Effector memory CD8-positive, alpha-beta T cell (primary cell): ENCODE measurements at regions not wholly inside any gene's neighbourhood (a gene's known extent, or its start where the extent isn't known, plus 50 kb on each side); places are given as distances from the start of the nearest gene placed in this dataset.
"Not testable (repeated sequence)": the region's sequence is repeated elsewhere in the genome, so short reads cannot be mapped to it uniquely, and the experiment has no call there.

Source experiments
- ATAC-seq: fragments of 150-1000 bp; cut with Tn5 transposase; replicated peaks from 2 replicates; pipeline ENCODE4 v1.10.0; 2021; ENCODE audit warnings: mild to moderate bottlenecking, moderate library complexity
- DNase-seq, 3 experiments: peaks; one replicate each; pipeline ENCODE4 v3.0.0; 2021
- H3K27ac Mint-ChIP-seq, 2 donors: one replicate each; pipeline ENCODE4 v1.8.0; 2022; ENCODE audit warnings: mild to moderate bottlenecking in 2 of 2, mixed read lengths in 2 of 2, moderate library complexity in 2 of 2
- H3K27me3 Mint-ChIP-seq, 2 donors: one replicate each; pipeline ENCODE4 v1.8.0; 2022; ENCODE audit warnings: mixed read lengths in 2 of 2
- H3K36me3 Mint-ChIP-seq: one replicate; pipeline ENCODE4 v1.8.0; 2022; ENCODE audit warnings: mild to moderate bottlenecking, moderate library complexity, mixed read lengths; ENCODE audit not compliant: insufficient read depth
- H3K4me1 Mint-ChIP-seq, 2 donors: one replicate each; pipeline ENCODE4 v1.8.0; 2022; ENCODE audit warnings: low read depth in 2 of 2, mixed read lengths in 2 of 2
- H3K4me3 Mint-ChIP-seq, 2 donors: one replicate each; pipeline ENCODE4 v1.8.0; 2022; ENCODE audit warnings: mild to moderate bottlenecking in 2 of 2, mixed read lengths in 2 of 2, moderate library complexity in 2 of 2
- H3K9me3 Mint-ChIP-seq, 2 donors: one replicate each; pipeline ENCODE4 v1.8.0; 2022; ENCODE audit warnings: mixed read lengths in 2 of 2

- DNase-seq = no peak
- H3K27ac Mint-ChIP-seq = no peak overlapping the region
These were observed 178.6 kb upstream of the SMAD3 start for GRCh38 chr15:66886686-66887273.

GRCh38 chr15:66889298-66889697, 176.1 kb upstream of the SMAD3 start:
- not testable (repeated sequence) for H3K9me3 Mint-ChIP-seq, ATAC-seq, H3K27ac Mint-ChIP-seq, H3K4me3 Mint-ChIP-seq, H3K36me3 Mint-ChIP-seq, H3K4me1 Mint-ChIP-seq, DNase-seq
- H3K27me3 Mint-ChIP-seq = peaks cover 27 to 63% of the 10 kb centered on the region in 2 donors

More at GRCh38 chr15:66886686-66887273, 178.6 kb upstream of the SMAD3 start:
- Mint-ChIP-seq H3K4me1 (no peaks in the 10 kb centered on the region), H3K27me3 (peaks cover 28 to 65% of the 10 kb centered on the region in 2 donors), H3K4me3 (no peak overlapping the region), H3K36me3 (no peaks in the 10 kb centered on the region), H3K9me3 (no peaks in the 10 kb centered on the region)
- no peak for ATAC-seq

- H3K27me3 Mint-ChIP-seq = peaks cover 27 to 55% of the 10 kb centered on the region in 2 donors
- no peak overlapping the region for H3K27ac Mint-ChIP-seq
- no peaks in the 10 kb centered on the region for H3K36me3 Mint-ChIP-seq
- H3K4me3 Mint-ChIP-seq = no peak overlapping the region
- DNase-seq (no peak), ATAC-seq (no peak)
- H3K4me1 Mint-ChIP-seq = no peaks in the 10 kb centered on the region
- H3K9me3 Mint-ChIP-seq = no peaks in the 10 kb centered on the region
These were observed 173.6 kb upstream of the SMAD3 start for GRCh38 chr15:66891776-66892175.

GRCh38 chr15:66893294-66893693, 172.1 kb upstream of the SMAD3 start:
- Mint-ChIP-seq H3K9me3 (no peaks in the 10 kb centered on the region), H3K36me3 (no peaks in the 10 kb centered on the region), H3K27ac (no peak overlapping the region), H3K27me3 (peaks cover 21 to 51% of the 10 kb centered on the region in 2 donors), H3K4me3 (no peak overlapping the region), H3K4me1 (no peaks in the 10 kb centered on the region)
- ATAC-seq (no peak), DNase-seq (no peak)

- H3K4me3 Mint-ChIP-seq = no peak overlapping the region
- DNase-seq (no peak), ATAC-seq (no peak)
- no peaks in the 10 kb centered on the region for H3K4me1 Mint-ChIP-seq
- H3K27me3 Mint-ChIP-seq = peaks cover 21 to 50% of the 10 kb centered on the region in 2 donors
- H3K36me3 Mint-ChIP-seq = no peaks in the 10 kb centered on the region
- no peak overlapping the region for H3K27ac Mint-ChIP-seq
- H3K9me3 Mint-ChIP-seq = no peaks in the 10 kb centered on the region
These were observed 171.0 kb upstream of the SMAD3 start for GRCh38 chr15:66894363-66894762.

- H3K36me3 Mint-ChIP-seq = no peaks in the 10 kb centered on the region
- H3K4me3 Mint-ChIP-seq = no peak overlapping the region
- peaks cover 27 to 53% of the 10 kb centered on the region in 2 donors for H3K27me3 Mint-ChIP-seq
- no peak overlapping the region for H3K27ac Mint-ChIP-seq
- no peak for DNase-seq
- ATAC-seq = no peak
- H3K9me3 Mint-ChIP-seq = no peaks in the 10 kb centered on the region
- no peaks in the 10 kb centered on the region for H3K4me1 Mint-ChIP-seq
These were observed 170.2 kb upstream of the SMAD3 start for GRCh38 chr15:66894986-66895780.

GRCh38 chr15:66895794-66896453, 169.5 kb upstream of the SMAD3 start:
- Mint-ChIP-seq H3K27me3 (peaks cover 27 to 60% of the 10 kb centered on the region in 2 donors), H3K27ac (no peak overlapping the region), H3K9me3 (no peaks in the 10 kb centered on the region), H3K4me3 (no peak overlapping the region), H3K4me1 (no peaks in the 10 kb centered on the region), H3K36me3 (no peaks in the 10 kb centered on the region)
- DNase-seq (no peak), ATAC-seq (no peak)

- Mint-ChIP-seq H3K27me3 (peaks cover 20 to 55% of the 10 kb centered on the region in 2 donors), H3K36me3 (no peaks in the 10 kb centered on the region), H3K4me3 (no peak overlapping the region), H3K9me3 (no peaks in the 10 kb centered on the region), H3K27ac (no peak overlapping the region), H3K4me1 (no peaks in the 10 kb centered on the region)
- ATAC-seq (no peak), DNase-seq (no peak)
These were observed 168.8 kb upstream of the SMAD3 start for GRCh38 chr15:66896611-66897010.

- ATAC-seq (no peak), DNase-seq (no peak)
- no peak overlapping the region for H3K4me3 Mint-ChIP-seq
- no peaks in the 10 kb centered on the region for H3K36me3 Mint-ChIP-seq
- no peak overlapping the region for H3K27ac Mint-ChIP-seq
- no peaks in the 10 kb centered on the region for H3K9me3 Mint-ChIP-seq
- no peaks in the 10 kb centered on the region for H3K4me1 Mint-ChIP-seq
- H3K27me3 Mint-ChIP-seq = peaks cover 14 to 47% of the 10 kb centered on the region in 2 donors
These were observed 168.0 kb upstream of the SMAD3 start for GRCh38 chr15:66897416-66897815.

GRCh38 chr15:66897971-66898370, 167.4 kb upstream of the SMAD3 start:
- Mint-ChIP-seq H3K27ac (no peak overlapping the region), H3K4me3 (no peak overlapping the region)
- ATAC-seq = no peak

GRCh38 chr15:66898656-66899386, 166.6 kb upstream of the SMAD3 start:
- ATAC-seq = no peak
- no peak for DNase-seq
- no peaks in the 10 kb centered on the region for H3K9me3 Mint-ChIP-seq
- no peaks in the 10 kb centered on the region for H3K36me3 Mint-ChIP-seq
- peaks cover 8 to 35% of the 10 kb centered on the region in 2 donors for H3K27me3 Mint-ChIP-seq
- H3K4me1 Mint-ChIP-seq = peaks cover 1 to 2% of the 10 kb centered on the region in 2 donors
- H3K4me3 Mint-ChIP-seq = no peak overlapping the region
- H3K27ac Mint-ChIP-seq = no peak overlapping the region

More at GRCh38 chr15:66897971-66898370, 167.4 kb upstream of the SMAD3 start:
- H3K9me3 Mint-ChIP-seq = no peaks in the 10 kb centered on the region
- peaks cover 8 to 42% of the 10 kb centered on the region in 2 donors for H3K27me3 Mint-ChIP-seq
- no peak for DNase-seq
- H3K36me3 Mint-ChIP-seq = no peaks in the 10 kb centered on the region
- no peaks in the 10 kb centered on the region for H3K4me1 Mint-ChIP-seq

GRCh38 chr15:66899555-66900350, 165.6 kb upstream of the SMAD3 start:
- Mint-ChIP-seq H3K4me1 (peaks cover 2 to 3% of the 10 kb centered on the region in 2 donors), H3K27ac (no peak overlapping the region), H3K27me3 (peaks cover 8 to 26% of the 10 kb centered on the region in 2 donors), H3K9me3 (no peaks in the 10 kb centered on the region), H3K4me3 (no peak overlapping the region), H3K36me3 (no peaks in the 10 kb centered on the region)
- ATAC-seq = no peak
- DNase-seq = no peak
